ENCODE measurements at regions not wholly inside any gene's neighbourhood (a gene's known extent, or its start where the extent isn't known, plus 50 kb on each side); places are given as distances from the start of the nearest gene placed in this dataset.

GRCh38 chr3:72549761-72550581, 298.3 kb downstream of the SHQ1 start:
- no peak overlapping the region for H2BK120ac ChIP-seq (replicated peaks; ENCODE audit: low read depth, low read length)
- H3K9ac ChIP-seq (replicated peaks in 1 of 4; ENCODE audit: extremely low read depth in 1 of 4, low read depth in 3 of 4, low read length in 3 of 4): no peak overlapping the region
- no peaks in the 10 kb centered on the region; the same call in 1 of the 2 replicates for H3K23me2 ChIP-seq (ENCODE audit: low read depth, low read length)
- no peak overlapping the region for H3K4me2 ChIP-seq (ENCODE audit: insufficient read depth in 1 of 2, low read depth in 2 of 2, low read length in 2 of 2)
- no peak overlapping the region for H2BK5ac ChIP-seq (ENCODE audit: low read depth, low read length)
- peak overlapping the region; percentile 50; the same call in 1 of the 2 replicates for H2BK12ac ChIP-seq (ENCODE audit: low read depth, low read length)
- no peak overlapping the region for H3K23ac ChIP-seq (ENCODE audit: insufficient read length)
- H2BK20ac ChIP-seq (ENCODE audit: low read length): no peak overlapping the region
- WGBS, 2 experiments (ENCODE audit: extremely low coverage in 1 of 2, insufficient coverage in 1 of 2, insufficient read length in 1 of 2, insufficient replicate concordance in 2 of 2, low coverage in 1 of 2, low lambda C conversion rate in 2 of 2, missing lambda C conversion rate in 1 of 2): 84% methylated on average over 12 of the region's 12 CpGs; no CpG with 5 or more reads in 1 of the 2 experiments
- no peak overlapping the region for H4K5ac ChIP-seq (ENCODE audit: insufficient read length, low read depth, low read length)
- ChIA-PET CTCF (ENCODE audit: partially characterized antibody) (interaction anchor here (1.4 kb wide), 1 partner anchor 18 kb away, joined by 5 read pairs; no protein-coding TSS in a partner anchor), POLR2A (ENCODE audit: partially characterized antibody) (no interaction called here)
- no peak overlapping the region for H3K14ac ChIP-seq (ENCODE audit: insufficient read length)
- H3K9me3 ChIP-seq (ENCODE audit: insufficient read depth in 2 of 2, low read depth in 1 of 2, low read length in 1 of 2): no peaks in the 10 kb centered on the region
- no peak overlapping the region for H4K8ac ChIP-seq (ENCODE audit: extremely low read depth, insufficient read depth, low read length)
- TF ChIP-seq ASH2L (IDR thresholded peaks at IDR 0.05; ENCODE audit: low read length): no peak
- no peak overlapping the region for H2AFZ ChIP-seq (ENCODE audit: low read length)
- H3K79me2 ChIP-seq (ENCODE audit: control insufficient read depth in 1 of 2, insufficient read depth in 2 of 2, low read length in 2 of 2): no peaks in the 10 kb centered on the region
- no peak overlapping the region for H3K4me3 ChIP-seq (ENCODE audit: extremely low read depth in 1 of 4, insufficient read depth in 2 of 4, low read depth in 3 of 4, low read length in 4 of 4)
- no peak overlapping the region for H4K91ac ChIP-seq (replicated peaks; ENCODE audit: insufficient read length, low read length)
- H4K20me1 ChIP-seq (replicated peaks in 1 of 2; ENCODE audit: control insufficient read depth in 1 of 2, insufficient read depth in 2 of 2, low read length in 2 of 2): no peaks in the 10 kb centered on the region
- no peak for DNase-seq (ENCODE audit: low read depth in 1 of 2, low spot score in 2 of 2)
- no peaks in the 10 kb centered on the region for H3K79me1 ChIP-seq (ENCODE audit: low read depth, low read length)
- H2AK5ac ChIP-seq (ENCODE audit: low read depth, low read length): no peak overlapping the region
- no peaks in the 10 kb centered on the region for H3K36me3 ChIP-seq (ENCODE audit: control insufficient read depth in 2 of 4, insufficient read depth in 4 of 4, low read length in 3 of 4)
- no peak overlapping the region for H3K27ac ChIP-seq (ENCODE audit: low read depth, low read length)
- H3K4me1 ChIP-seq (replicated peaks in 1 of 4; ENCODE audit: control insufficient read depth in 3 of 4, insufficient read depth in 4 of 4, low read length in 3 of 4): peaks cover 0 to 2% (median 0%) of the 10 kb centered on the region in 4 experiments; a peak in 1 of 7 replicates
- FAIRE-seq: no peak
- no peak overlapping the region for H2BK15ac ChIP-seq (ENCODE audit: low read length)
- no peaks in the 10 kb centered on the region for H3K27me3 ChIP-seq (replicated peaks in 1 of 4; ENCODE audit: control insufficient read depth in 3 of 4, extremely low read depth in 1 of 4, insufficient read depth in 3 of 4, low read length in 3 of 4)
- H3K56ac ChIP-seq (replicated peaks; ENCODE audit: insufficient read length, low read depth, low read length): no peak overlapping the region
- no peak overlapping the region for H3K4ac ChIP-seq (replicated peaks; ENCODE audit: insufficient read length, low read depth, low read length)
- no peak overlapping the region for H3K18ac ChIP-seq (ENCODE audit: extremely low read depth, low read length)

Measured in H1 (cell line).